Epithelial cell of esophagus (primary cell): ENCODE measurements at regions not wholly inside any gene's neighbourhood (a gene's known extent, or its start where the extent isn't known, plus 50 kb on each side); places are given as distances from the start of the nearest gene placed in this dataset.

Source experiments
- DNase-seq: peaks from one replicate; pipeline ENCODE4 v3.0.0; 2010; ENCODE audit warnings: low read depth
- H3K4me3 ChIP-seq: 2 replicates; pipeline ENCODE4 v1.5.1; 2011; ENCODE audit warnings: mild to moderate bottlenecking, low read length, control low read depth
- TF ChIP-seq, protein P1 (sequence below): IDR thresholded peaks from 2 replicates; pipeline ENCODE4 v1.5.1; 2011; ENCODE audit warnings: low read depth, mild to moderate bottlenecking, low read length, control low read depth, inconsistent platforms; ENCODE audit not compliant: insufficient read depth; ENCODE audit errors: missing control alignments

- H3K4me3 ChIP-seq = no peak overlapping the region
- TF ChIP-seq, protein P1, sequence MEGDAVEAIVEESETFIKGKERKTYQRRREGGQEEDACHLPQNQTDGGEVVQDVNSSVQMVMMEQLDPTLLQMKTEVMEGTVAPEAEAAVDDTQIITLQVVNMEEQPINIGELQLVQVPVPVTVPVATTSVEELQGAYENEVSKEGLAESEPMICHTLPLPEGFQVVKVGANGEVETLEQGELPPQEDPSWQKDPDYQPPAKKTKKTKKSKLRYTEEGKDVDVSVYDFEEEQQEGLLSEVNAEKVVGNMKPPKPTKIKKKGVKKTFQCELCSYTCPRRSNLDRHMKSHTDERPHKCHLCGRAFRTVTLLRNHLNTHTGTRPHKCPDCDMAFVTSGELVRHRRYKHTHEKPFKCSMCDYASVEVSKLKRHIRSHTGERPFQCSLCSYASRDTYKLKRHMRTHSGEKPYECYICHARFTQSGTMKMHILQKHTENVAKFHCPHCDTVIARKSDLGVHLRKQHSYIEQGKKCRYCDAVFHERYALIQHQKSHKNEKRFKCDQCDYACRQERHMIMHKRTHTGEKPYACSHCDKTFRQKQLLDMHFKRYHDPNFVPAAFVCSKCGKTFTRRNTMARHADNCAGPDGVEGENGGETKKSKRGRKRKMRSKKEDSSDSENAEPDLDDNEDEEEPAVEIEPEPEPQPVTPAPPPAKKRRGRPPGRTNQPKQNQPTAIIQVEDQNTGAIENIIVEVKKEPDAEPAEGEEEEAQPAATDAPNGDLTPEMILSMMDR = no peak
- no peak for DNase-seq
These were observed 115.1 kb upstream of the SPTLC3 start for GRCh38 chr20:12893653-12894052.

DNA sequence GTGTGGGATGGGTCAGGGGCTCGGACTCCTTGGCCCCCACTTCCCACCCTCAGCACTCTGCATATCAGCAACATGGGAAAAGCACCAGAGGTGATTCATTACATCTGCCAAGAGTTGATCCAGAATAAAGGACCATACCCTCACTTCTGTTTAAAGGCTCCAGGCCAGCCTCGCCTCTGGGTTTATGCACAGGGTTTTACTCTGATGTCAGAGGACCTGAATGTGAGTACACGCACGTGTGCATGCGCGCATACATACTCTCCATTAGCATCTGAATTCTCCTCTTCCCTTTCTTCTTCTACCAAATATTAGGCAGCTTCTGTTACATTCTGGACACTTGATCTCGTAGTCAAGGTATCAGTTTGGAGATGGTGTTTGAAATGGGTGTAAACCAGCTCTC, 114.7 kb upstream of the SPTLC3 start:
- TF ChIP-seq, protein P1 = no peak
- H3K4me3 ChIP-seq = no peak overlapping the region
- no peak for DNase-seq

DNA sequence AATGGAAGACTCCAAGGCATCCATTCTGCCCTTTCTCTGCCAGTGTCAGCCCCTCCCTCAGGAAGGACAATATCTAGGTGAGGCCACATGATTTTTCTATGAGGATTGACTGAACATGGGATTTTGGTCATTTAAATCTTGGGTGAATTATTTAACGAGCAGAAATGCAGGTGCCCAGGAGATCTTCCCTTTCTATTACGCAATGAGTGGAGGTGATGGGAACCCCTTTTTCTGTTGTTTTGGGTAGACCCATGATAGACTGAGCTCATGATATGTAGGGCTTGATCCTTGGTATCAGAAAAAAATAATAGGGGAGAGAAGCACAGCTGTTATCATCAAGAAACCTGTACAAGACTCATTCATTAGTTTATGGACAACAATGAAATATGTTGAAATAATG, 112.6 kb upstream of the SPTLC3 start:
- TF ChIP-seq, protein P1 = no peak
- no peak overlapping the region for H3K4me3 ChIP-seq
- no peak for DNase-seq

DNA sequence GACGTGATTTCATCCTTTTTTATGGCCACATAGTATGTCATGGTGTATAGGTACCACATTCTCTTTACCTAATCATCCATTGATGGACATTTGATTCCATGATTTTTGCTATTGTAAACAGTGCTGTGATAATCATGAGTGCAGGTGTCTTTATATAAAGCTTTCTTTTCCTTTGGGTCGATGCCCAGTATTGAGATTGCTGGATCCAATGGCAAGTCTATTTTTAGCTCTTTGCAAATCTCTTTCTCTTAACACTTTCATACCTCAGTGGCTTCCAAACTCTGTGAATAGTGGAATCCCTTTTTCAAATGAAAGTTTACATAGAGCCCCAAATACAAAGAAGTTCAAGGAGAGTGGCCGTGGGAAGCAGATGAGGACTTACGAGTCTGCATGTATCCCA, 105.8 kb upstream of the SPTLC3 start:
- TF ChIP-seq, protein P1 = no peak
- DNase-seq = no peak
- H3K4me3 ChIP-seq = no peak overlapping the region

DNA sequence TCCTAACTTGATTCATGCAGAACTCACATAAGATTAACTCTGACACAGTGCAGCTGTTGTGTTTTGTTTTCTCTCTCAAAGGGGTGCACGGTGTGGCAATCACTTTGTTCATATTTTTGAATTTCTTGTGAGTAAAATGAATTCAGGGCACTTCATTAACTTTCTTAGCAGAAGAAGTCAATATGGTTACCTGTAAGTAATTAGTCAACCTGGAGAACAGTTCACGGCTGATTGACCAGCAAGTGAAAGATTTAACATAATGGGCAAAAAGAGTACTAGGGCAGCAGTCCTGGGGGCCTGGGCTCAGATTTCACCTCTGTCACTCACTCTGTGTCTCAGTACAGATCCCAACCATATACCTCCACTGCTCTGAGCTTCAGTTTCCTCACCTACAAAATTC, 102.4 kb upstream of the SPTLC3 start:
- TF ChIP-seq, protein P1 = no peak
- no peak for DNase-seq

GRCh38 chr20:12911372-12911771, 97.4 kb upstream of the SPTLC3 start:
- TF ChIP-seq, protein P1 = no peak
- no peak for DNase-seq
- H3K4me3 ChIP-seq = no peak overlapping the region

More for the DNA sequence above, 102.4 kb upstream of the SPTLC3 start:
- H3K4me3 ChIP-seq = no peak overlapping the region

- no peak overlapping the region for H3K4me3 ChIP-seq
- DNase-seq = no peak
- TF ChIP-seq, protein P1 = no peak
These were observed 94.9 kb upstream of the SPTLC3 start for GRCh38 chr20:12913781-12914443.
